HEK293 (cell line): ENCODE measurements at regions not wholly inside any gene's neighbourhood (a gene's known extent, or its start where the extent isn't known, plus 50 kb on each side); places are given as distances from the start of the nearest gene placed in this dataset.

ENCODE experiments used
- CTCF ChIA-PET: fragments of 350-600 bp; formaldehyde crosslinking; extraction: SDS; loops from one replicate; lab custom pipeline; 2021; ENCODE audit warnings: antibody characterized with exemption; lab: Yijun Ruan, JAX
- POLR2A ChIA-PET: fragments of 300-600 bp; formaldehyde crosslinking; extraction: SDS; loops from one replicate; lab custom pipeline; 2020; ENCODE audit warnings: antibody characterized with exemption, inconsistent platforms; lab: Yijun Ruan, JAX
- H3K27ac ChIP-seq: fragments of 200-500 bp; sonication (Bioruptor generic); 2 replicates; pipeline ENCODE4 v1.5.1; 2014; ENCODE audit warnings: low read depth, low read length, control low read depth, inconsistent platforms; ENCODE audit errors: extremely low read depth
- H3K36me3 ChIP-seq, 2 experiments: fragments of 200-500 bp in 1 of 2; sonication (Bioruptor generic) in 1 of 2; 1 replicate in 1 of 2; 2 replicates in 1 of 2; pipeline ENCODE4 v1.5.1; 2014 to 2017; ENCODE audit warnings: inconsistent platforms in 2 of 2, low read length in 2 of 2; ENCODE audit not compliant: control insufficient read depth in 2 of 2, insufficient read depth in 1 of 2
- H3K4me1 ChIP-seq: fragments of 200-500 bp; sonication (Bioruptor generic); 2 replicates; pipeline ENCODE4 v1.5.1; 2014; ENCODE audit warnings: mild to moderate bottlenecking, low read length, inconsistent platforms; ENCODE audit not compliant: control insufficient read depth, insufficient read depth
- H3K4me3 ChIP-seq: 2 replicates; pipeline ENCODE4 v1.5.1; 2011; ENCODE audit warnings: low read depth, mild to moderate bottlenecking, control low read depth, low read length, moderate library complexity
- H3K9me3 ChIP-seq: fragments of 200-500 bp; sonication (Bioruptor generic); 2 replicates; pipeline ENCODE4 v1.5.1; 2014; ENCODE audit warnings: low read depth, low read length, inconsistent platforms; ENCODE audit not compliant: control insufficient read depth, insufficient read depth
- HOXA7 ChIP-seq: sonication (generic); formaldehyde crosslinking; IDR thresholded peaks from 2 replicates; pipeline ENCODE4 v1.8.1; 2022; ENCODE audit warnings: missing genetic modification reagents, borderline replicate concordance
- HOXD13 ChIP-seq: sonication (generic); formaldehyde crosslinking; IDR thresholded peaks from 2 replicates; pipeline ENCODE4 v1.8.0; 2022; ENCODE audit warnings: missing genetic modification reagents, borderline replicate concordance
- MYNN ChIP-seq: fragments of 450-650 bp; formaldehyde crosslinking; IDR thresholded peaks from 2 replicates; pipeline ENCODE4 v1.5.1; 2016; ENCODE audit warnings: missing biosample characterization, missing genetic modification characterization, borderline replicate concordance
- PRDM2 ChIP-seq: fragments of 450-650 bp; formaldehyde crosslinking; IDR thresholded peaks from 2 replicates; pipeline ENCODE4 v1.5.1; 2016; ENCODE audit warnings: missing biosample characterization, missing genetic modification characterization, borderline replicate concordance
- REST ChIP-seq: fragments of 450-650 bp; formaldehyde crosslinking; IDR thresholded peaks from 2 replicates; pipeline ENCODE4 v1.5.1; 2016; ENCODE audit warnings: missing biosample characterization, missing genetic modification characterization
- SCRT2 ChIP-seq: fragments of 450-650 bp; formaldehyde crosslinking; IDR thresholded peaks from 2 replicates; pipeline ENCODE4 v1.5.1; 2016; ENCODE audit warnings: missing biosample characterization, missing genetic modification characterization
- ZBTB44 ChIP-seq: fragments of 450-650 bp; IDR thresholded peaks from 2 replicates; pipeline ENCODE4 v1.5.1; 2018; ENCODE audit warnings: missing biosample characterization, mild to moderate bottlenecking, missing genetic modification characterization
- ZBTB6 ChIP-seq: fragments of 450-650 bp; formaldehyde crosslinking; IDR thresholded peaks from 2 replicates; pipeline ENCODE4 v1.5.1; 2017; ENCODE audit warnings: missing biosample characterization, missing genetic modification characterization
- ZEB2 ChIP-seq: fragments of 450-650 bp; formaldehyde crosslinking; IDR thresholded peaks from 2 replicates; pipeline ENCODE4 v1.5.1; 2016; ENCODE audit warnings: missing biosample characterization, missing genetic modification characterization
- ZNF23 ChIP-seq: fragments of 450-650 bp; formaldehyde crosslinking; IDR thresholded peaks from 2 replicates; pipeline ENCODE4 v1.5.1; 2016; ENCODE audit warnings: missing biosample characterization, missing genetic modification characterization, borderline replicate concordance
- ZNF324 ChIP-seq: fragments of 450-650 bp; formaldehyde crosslinking; IDR thresholded peaks from 2 replicates; pipeline ENCODE4 v1.5.1; 2016; ENCODE audit warnings: missing biosample characterization, missing genetic modification characterization
- ZNF362 ChIP-seq: fragments of 450-650 bp; formaldehyde crosslinking; IDR thresholded peaks from 2 replicates; pipeline ENCODE4 v1.5.1; 2016; ENCODE audit warnings: missing biosample characterization, missing genetic modification characterization
- ZNF391 ChIP-seq: fragments of 450-650 bp; formaldehyde crosslinking; IDR thresholded peaks from 2 replicates; pipeline ENCODE4 v1.5.1; 2016; ENCODE audit warnings: low read depth, missing biosample characterization, missing genetic modification characterization, borderline replicate concordance
- ZNF433 ChIP-seq: fragments of 450-650 bp; formaldehyde crosslinking; IDR thresholded peaks from 2 replicates; pipeline ENCODE4 v1.5.1; 2016; ENCODE audit warnings: missing biosample characterization, missing genetic modification characterization, low read depth
- ZNF501 ChIP-seq: fragments of 450-650 bp; formaldehyde crosslinking; IDR thresholded peaks from 2 replicates; pipeline ENCODE4 v1.5.1; 2016; ENCODE audit warnings: missing biosample characterization, missing genetic modification characterization
- ZNF561 ChIP-seq: fragments of 450-650 bp; IDR thresholded peaks from 2 replicates; pipeline ENCODE4 v1.5.1; 2018; ENCODE audit warnings: missing biosample characterization, missing genetic modification characterization, borderline replicate concordance
- ZNF571 ChIP-seq: fragments of 450-650 bp; formaldehyde crosslinking; IDR thresholded peaks from 2 replicates; pipeline ENCODE4 v1.5.0; 2017; ENCODE audit warnings: missing biosample characterization, missing genetic modification characterization
- ZNF624 ChIP-seq: fragments of 450-650 bp; formaldehyde crosslinking; IDR thresholded peaks from 2 replicates; pipeline ENCODE4 v1.5.1; 2017; ENCODE audit warnings: missing biosample characterization, missing genetic modification characterization
- ZNF629 ChIP-seq: fragments of 450-650 bp; formaldehyde crosslinking; IDR thresholded peaks from 2 replicates; pipeline ENCODE4 v1.5.1; 2017; ENCODE audit warnings: missing biosample characterization, missing genetic modification characterization
- ZNF658 ChIP-seq: fragments of 450-650 bp; formaldehyde crosslinking; IDR thresholded peaks from 2 replicates; pipeline ENCODE4; 2016; ENCODE audit warnings: missing biosample characterization, missing genetic modification characterization

GRCh38 chr9:78778861-78779374, 482.0 kb downstream of the PSAT1 start:
- TF ChIP-seq ZBTB6 (tag by site-specific recombination) (no peak), ZNF501 (tag by site-specific recombination) (no peak), ZNF624 (tag by site-specific recombination) (no peak), ZNF23 (tag by site-specific recombination) (no peak), SCRT2 (tag by site-specific recombination) (no peak), ZNF658 (tag by site-specific recombination) (no peak), ZBTB44 (tag by site-specific recombination) (no peak), ZNF362 (tag by site-specific recombination) (no peak), ZNF629 (no peak), REST (tag by site-specific recombination) (no peak), PRDM2 (tag by site-specific recombination) (no peak), ZEB2 (tag by site-specific recombination) (no peak), ZNF433 (no peak), ZNF391 (tag by site-specific recombination) (no peak), HOXA7 (CRISPR knock-in tag) (no peak), MYNN (tag by site-specific recombination) (no peak), ZNF561 (tag by site-specific recombination) (no peak), HOXD13 (CRISPR knock-in tag) (no peak), ZNF571 (tag by site-specific recombination) (no peak), ZNF324 (tag by site-specific recombination) (no peak)
- TF ChIP-seq, all 188 proteins: peak for 0
- Histone ChIP-seq H3K4me1 (no peaks in the 10 kb centered on the region), H3K4me3 (no peak overlapping the region), H3K27ac (no peak overlapping the region), H3K36me3 (no peaks in the 10 kb centered on the region), H3K9me3 (no peaks in the 10 kb centered on the region)
- CTCF ChIA-PET, result interaction anchor here (0.6 to 0.9 kb wide), 4 partner anchors 175 to 475 kb away, joined by 3 to 5 read pairs (median 4); no protein-coding TSS in a partner anchor
- POLR2A ChIA-PET, result no interaction called here
